HG03558 (cell line): ENCODE measurements at regions not wholly inside any gene's neighbourhood (a gene's known extent, or its start where the extent isn't known, plus 50 kb on each side); places are given as distances from the start of the nearest gene placed in this dataset.

Experiments used
- ATAC-seq: cut with Tn5 transposase; IDR thresholded peaks from one replicate; pipeline ENCODE4 v1.9.1; 2021; ENCODE audit warnings: moderate number of reproducible peaks; ENCODE audit not compliant: unreplicated experiment; ENCODE audit errors: extremely low read depth

DNA sequence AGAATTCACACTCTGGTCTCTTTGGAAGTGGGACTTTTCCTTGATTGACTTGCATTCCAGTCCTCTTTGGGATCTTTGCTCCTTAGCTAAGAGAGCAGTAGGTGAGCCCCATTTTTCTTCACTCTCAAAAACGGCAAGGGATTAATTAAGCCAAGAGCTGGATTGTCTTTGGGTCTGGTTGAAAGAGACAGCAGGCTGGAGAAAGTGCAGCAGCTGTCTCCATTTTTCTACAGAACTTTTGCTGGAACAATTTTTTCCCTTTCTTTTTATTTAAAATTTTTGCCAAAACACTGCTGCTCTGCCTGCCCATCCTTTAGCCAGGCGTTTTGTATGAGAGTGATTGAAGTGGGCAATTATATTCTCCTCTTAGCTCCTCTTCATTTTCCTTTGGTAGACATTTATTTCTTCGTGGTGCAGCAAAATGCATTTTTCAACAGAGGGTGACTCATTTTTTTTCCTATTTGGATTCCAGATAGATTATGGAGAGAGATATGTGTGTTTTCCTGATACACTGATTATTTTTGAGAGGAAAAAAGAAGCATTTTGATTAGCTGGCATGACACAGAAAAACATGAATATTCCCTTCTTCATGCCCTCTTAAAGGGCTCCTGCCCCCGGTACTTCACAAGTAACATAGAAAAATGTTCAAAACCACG is 371.2 kb upstream of the NBEA start:
- ATAC-seq = no peak

DNA sequence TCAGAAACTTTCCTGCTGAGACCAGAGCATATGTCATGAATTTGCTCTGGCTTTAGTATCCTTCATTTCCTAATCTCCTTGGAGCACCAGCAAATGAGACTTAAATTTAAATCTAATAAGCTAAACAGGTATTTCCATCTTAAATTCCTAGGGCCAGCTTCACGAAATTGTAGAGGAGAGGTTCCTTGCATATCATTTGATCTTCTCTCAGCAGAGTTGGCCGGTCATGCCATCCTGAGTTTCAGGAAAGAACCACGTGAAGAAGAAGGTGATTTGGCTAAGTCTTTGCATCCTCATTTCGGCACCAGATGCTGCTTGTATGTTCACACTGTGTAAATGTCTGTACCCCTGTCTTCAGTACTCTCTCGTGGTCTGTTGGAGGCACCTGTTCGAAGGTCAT is 370.4 kb upstream of the NBEA start:
- ATAC-seq = no peak

GRCh38 chr13:34577051-34577450 is 365.0 kb upstream of the NBEA start:
- ATAC-seq = no peak

DNA sequence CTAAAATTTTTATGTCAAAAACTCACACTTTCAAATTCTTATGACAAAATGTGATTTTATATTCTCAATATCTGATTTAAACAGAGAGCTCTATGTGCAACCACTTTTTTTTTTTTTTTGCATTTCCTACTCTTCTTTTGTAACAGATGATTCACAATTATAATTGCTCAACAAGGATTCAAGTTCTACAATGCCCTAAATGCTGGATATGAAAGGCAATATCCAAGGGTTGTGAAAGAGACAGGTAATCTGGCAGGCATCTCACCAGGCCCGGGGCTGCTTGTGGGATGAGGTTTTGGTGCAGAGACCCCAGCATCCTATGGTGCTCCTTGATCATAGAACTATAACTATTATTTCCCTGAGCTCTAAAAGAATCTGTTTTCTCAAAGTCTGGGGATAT is 363.6 kb upstream of the NBEA start:
- ATAC-seq = no peak

- no peak for ATAC-seq
Observed at GRCh38 chr13:34578917-34579316, 363.2 kb upstream of the NBEA start.

- ATAC-seq = no peak
Observed at GRCh38 chr13:34583181-34583580, 358.9 kb upstream of the NBEA start.

GRCh38 chr13:34587576-34587975 is 354.5 kb upstream of the NBEA start:
- ATAC-seq = no peak

DNA sequence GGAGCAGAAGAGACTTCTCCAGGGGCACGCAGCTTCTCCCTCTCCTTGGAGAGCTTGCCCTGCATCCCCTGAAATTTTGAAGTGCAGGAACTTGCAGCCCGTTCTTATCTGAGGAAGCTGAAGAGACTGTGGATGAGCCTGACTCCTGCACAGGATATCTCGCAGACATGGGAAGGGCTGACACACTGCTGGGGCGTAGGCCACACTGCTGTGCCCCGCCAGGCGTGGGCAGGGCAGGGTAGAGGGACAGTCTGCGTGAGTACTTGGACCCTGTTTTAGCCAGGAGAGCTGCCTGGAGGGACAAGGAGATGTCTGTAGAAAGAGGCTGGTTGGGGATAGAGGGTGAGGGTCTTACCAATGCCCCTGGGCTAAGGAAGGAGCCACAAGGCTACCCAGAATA is 353.7 kb upstream of the NBEA start:
- no peak for ATAC-seq

GRCh38 chr13:34589581-34589980 is 352.5 kb upstream of the NBEA start:
- no peak for ATAC-seq

- ATAC-seq = no peak
Observed at GRCh38 chr13:34591129-34591528, 350.9 kb upstream of the NBEA start.

GRCh38 chr13:34591900-34592529 is 350.1 kb upstream of the NBEA start:
- no peak for ATAC-seq

DNA sequence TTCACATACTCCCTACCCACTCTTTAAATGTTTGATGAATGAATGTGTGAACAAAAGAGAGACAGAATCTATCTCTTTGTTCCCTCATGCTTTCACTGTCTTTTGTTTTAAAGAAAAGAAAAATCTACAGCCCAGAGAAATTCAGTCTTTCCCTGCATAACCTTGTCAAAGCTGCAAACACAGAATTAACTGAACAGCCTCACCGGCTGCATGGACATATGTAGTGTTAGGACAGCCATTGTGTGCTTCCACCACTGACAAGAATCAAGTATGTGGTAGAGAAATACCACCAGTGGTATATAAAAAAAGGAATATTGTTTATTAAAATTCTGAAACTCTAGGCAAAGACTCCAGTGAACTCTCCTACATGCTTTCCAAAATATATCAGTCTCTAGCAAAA is 348.4 kb upstream of the NBEA start:
- no peak for ATAC-seq

DNA sequence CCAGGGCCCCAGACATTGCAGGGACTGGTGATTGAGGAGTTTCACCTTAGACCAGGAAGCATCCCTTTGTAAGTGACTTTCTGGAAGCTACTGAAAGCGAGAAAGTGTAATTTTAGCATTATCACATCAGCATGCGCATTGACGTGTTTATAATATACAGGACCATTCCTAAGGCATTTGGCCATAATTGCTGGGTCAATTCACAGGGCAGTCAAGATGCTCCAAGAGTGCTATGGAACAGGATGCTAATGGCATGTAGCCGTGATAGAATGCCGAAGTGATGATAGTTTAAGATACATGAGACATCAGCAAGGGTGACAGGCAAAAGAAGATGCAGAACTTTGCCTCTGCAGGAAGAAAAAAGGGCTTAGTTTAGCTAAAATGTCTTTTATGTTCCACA is 347.6 kb upstream of the NBEA start:
- ATAC-seq = no peak

- no peak for ATAC-seq
Observed at GRCh38 chr13:34608331-34608730, 333.7 kb upstream of the NBEA start.

- no peak for ATAC-seq
Observed at GRCh38 chr13:34611671-34612070, 330.4 kb upstream of the NBEA start.

DNA sequence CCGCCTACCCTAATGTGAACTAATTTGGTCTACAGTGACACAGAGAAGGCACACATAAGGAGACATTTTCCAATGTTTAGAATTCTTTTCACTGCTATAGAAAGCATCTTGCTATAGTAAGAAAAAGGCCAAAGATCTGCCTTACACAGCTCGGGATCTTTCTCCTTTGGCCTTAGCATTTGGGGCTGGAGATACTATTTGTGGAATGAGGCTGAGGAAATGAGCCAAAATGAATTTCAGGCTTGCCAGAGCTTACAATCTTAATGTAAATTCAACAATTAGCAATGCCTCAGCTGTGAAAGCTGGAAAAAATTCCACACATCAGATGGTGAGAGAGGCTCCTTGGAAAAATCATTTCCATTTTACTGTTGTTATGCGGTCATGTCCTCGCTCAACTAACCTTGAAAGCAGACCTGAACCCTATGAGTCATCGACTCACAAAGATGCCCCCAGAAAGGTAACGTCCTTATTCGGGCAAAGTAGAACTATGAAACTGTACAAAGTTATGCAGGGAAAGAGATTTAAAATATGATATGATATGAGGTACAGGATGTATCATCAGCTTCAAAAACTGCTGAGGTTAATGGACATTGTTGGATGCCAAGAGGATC is 324.5 kb upstream of the NBEA start:
- no peak for ATAC-seq

DNA sequence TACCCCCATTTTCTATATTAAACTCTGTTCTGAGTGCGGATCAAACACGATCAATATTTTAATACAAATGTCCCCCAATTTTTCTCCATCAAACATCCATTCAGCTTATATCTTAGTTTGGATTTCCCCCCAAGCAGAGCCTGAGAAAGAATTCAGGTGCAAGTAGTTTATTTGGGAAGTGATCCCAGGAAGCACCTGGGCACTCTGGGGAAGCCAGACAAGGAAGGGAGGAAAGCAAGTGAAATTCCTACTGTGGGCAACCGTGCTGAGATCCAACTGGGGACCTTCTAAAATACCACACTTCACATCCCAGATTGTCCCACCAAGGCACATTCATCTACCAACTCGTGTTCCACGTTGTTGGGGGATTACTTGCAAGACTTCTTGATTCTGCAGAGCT is 323.4 kb upstream of the NBEA start:
- ATAC-seq = no peak

GRCh38 chr13:34619326-34619725 is 322.7 kb upstream of the NBEA start:
- no peak for ATAC-seq

- no peak for ATAC-seq
Observed at GRCh38 chr13:34620074-34620850, 321.8 kb upstream of the NBEA start.

- no peak for ATAC-seq
Observed at GRCh38 chr13:34620862-34621261, 321.2 kb upstream of the NBEA start.

DNA sequence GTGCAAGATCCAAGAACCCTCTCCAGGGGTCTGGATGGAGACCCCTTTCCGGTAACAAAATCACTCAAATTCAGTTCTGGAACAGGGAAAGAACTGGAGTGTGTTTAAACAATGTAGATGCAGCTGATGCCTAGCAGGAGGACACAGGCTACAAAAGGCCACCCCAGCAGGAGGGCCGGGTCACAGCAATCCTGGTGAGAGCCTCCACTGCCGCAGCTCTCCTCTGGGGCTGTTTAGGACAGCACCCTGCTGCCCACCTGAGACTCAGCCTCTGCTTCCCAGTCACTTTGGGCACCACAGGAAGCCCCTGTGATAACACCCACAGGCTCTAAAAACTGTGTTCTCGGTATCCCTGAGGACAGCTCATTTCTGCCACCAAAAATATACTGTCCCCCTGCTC is 318.7 kb upstream of the NBEA start:
- no peak for ATAC-seq
